Activated T-helper 1 cell treated with anti-CD3 and anti-CD28 coated beads, Interleukin-12 subunit alpha, Interleukin-12 subunit beta, Interleukin-2, Interleukin-4 antibody, amounts not matched to agents 30 ng/mL and 10 ng/mL and 1 ng/mL, durations not matched to agents 14 hours and 24 hours and 36 hours (primary cell): ENCODE measurements at regions not wholly inside any gene's neighbourhood (a gene's known extent, or its start where the extent isn't known, plus 50 kb on each side); places are given as distances from the start of the nearest gene placed in this dataset.

Experiments used
- DNase-seq: peaks from one replicate; pipeline ENCODE4 v3.0.0; 2021; ENCODE audit warnings: low spot score
- H3K27ac Mint-ChIP-seq: one replicate; pipeline ENCODE4 v1.8.0; 2021; ENCODE audit warnings: mild to moderate bottlenecking, mixed read lengths
- H3K27me3 Mint-ChIP-seq: one replicate; pipeline ENCODE4 v1.8.0; 2022; ENCODE audit warnings: mild to moderate bottlenecking, moderate library complexity, mixed read lengths; ENCODE audit not compliant: insufficient read depth
- H3K36me3 Mint-ChIP-seq: one replicate; pipeline ENCODE4 v1.8.0; 2021; ENCODE audit warnings: low read depth, mixed read lengths
- H3K4me1 Mint-ChIP-seq: one replicate; pipeline ENCODE4 v1.8.0; 2021; ENCODE audit warnings: low read depth, mixed read lengths
- H3K4me3 Mint-ChIP-seq: one replicate; pipeline ENCODE4 v1.8.0; 2021; ENCODE audit warnings: mild to moderate bottlenecking, moderate library complexity, mixed read lengths
- H3K9me3 Mint-ChIP-seq: one replicate; pipeline ENCODE4 v1.8.0; 2021; ENCODE audit warnings: mixed read lengths
- intact Hi-C: fragments of 100-400 bp; cut with micrococcal nuclease; formaldehyde crosslinking; loops from one replicate; pipeline ENCODE4 v1.15.1; 2024

DNA sequence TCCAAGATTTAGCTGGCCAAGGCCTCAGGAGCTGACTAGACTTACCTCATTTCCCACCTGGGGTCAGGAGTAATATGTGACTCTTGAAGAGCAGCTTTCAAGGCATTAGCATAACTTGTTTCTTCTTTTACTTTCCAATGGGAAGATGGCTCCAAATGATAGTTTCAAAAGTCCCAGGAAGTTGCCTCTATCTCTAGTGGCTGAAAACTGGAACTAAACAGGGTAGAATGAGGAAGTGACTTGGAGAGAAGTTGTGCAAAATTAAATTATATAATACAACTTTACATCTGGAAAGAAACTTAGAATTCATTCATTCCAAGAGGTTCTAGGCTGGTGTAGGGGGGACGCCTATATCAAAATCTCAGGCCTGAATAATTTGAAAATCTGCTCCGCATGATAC is 250.1 kb upstream of the FMN2 start:
- Mint-ChIP-seq H3K4me3 (no peak overlapping the region), H3K27ac (no peak overlapping the region), H3K27me3 (no peaks in the 10 kb centered on the region), H3K36me3 (no peaks in the 10 kb centered on the region), H3K9me3 (no peaks in the 10 kb centered on the region), H3K4me1 (no peaks in the 10 kb centered on the region)
- no peak for DNase-seq
- intact Hi-C loops: no loop called here

DNA sequence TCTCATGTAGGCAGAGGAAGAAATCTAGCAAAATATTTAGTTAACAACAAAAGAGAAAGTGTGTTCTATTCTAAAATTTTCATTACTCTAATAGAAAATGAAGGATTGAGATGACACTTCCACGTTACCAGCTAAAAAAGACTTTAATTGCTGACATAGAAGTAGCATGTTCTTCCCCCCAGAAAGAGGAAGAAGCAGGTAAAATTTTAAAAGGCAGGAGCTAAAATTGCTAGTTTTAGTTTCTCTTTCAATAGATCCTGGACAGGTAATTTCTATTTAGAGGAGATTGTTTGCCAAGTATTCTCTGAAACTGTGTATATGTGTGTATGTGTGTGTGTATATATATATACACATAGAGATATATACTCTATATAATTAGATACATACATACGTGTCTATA is 248.1 kb upstream of the FMN2 start:
- DNase-seq: no peak
- H3K27ac Mint-ChIP-seq: no peak overlapping the region
- H3K9me3 Mint-ChIP-seq: no peaks in the 10 kb centered on the region
- H3K27me3 Mint-ChIP-seq: no peaks in the 10 kb centered on the region
- no peaks in the 10 kb centered on the region for H3K4me1 Mint-ChIP-seq
- no peaks in the 10 kb centered on the region for H3K36me3 Mint-ChIP-seq
- intact Hi-C loops: no loop called here
- H3K4me3 Mint-ChIP-seq: no peak overlapping the region

DNA sequence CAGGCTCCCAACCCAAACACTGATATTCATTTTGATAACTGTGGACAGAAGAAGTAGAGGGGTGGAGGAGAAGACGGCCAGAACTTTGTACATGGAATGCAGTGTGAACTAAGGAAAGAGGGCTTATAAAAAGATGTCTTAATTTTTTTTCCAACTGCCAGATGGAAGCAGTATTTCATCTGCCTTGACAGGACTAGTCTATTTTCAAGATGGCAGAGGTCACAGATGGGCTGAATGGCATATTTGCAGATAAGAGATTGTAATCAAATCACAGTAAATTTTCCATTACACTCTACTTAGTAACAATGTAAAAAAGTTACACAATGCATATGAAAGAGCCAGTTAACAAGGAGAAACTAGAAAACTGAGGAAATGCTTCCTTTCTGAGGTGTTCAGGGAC is 246.8 kb upstream of the FMN2 start:
- no peaks in the 10 kb centered on the region for H3K4me1 Mint-ChIP-seq
- no peaks in the 10 kb centered on the region for H3K36me3 Mint-ChIP-seq
- H3K27me3 Mint-ChIP-seq: no peaks in the 10 kb centered on the region
- H3K4me3 Mint-ChIP-seq: no peak overlapping the region
- H3K9me3 Mint-ChIP-seq: no peaks in the 10 kb centered on the region
- no peak for DNase-seq
- H3K27ac Mint-ChIP-seq: no peak overlapping the region
- intact Hi-C loops: no loop called here

DNA sequence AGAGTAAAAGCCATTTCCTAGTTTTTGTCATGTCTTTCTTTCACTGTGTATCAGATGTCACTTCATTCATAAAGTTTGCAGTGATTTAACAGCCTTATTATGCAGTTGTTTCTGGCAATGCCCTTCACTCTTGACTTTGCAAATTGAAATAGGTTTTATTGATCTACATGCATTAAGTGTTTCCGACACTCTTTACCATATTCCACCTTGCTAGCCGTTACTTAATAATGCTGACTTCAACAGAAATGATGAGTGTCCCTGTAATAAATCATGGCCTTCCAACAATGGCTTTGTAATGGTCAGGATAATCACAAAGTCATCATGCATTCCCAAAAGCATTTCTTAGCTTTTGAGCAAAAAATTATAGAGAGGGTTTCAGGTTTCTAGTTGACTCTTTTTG is 236.8 kb upstream of the FMN2 start:
- no peaks in the 10 kb centered on the region for H3K4me1 Mint-ChIP-seq
- no peak overlapping the region for H3K4me3 Mint-ChIP-seq
- H3K27ac Mint-ChIP-seq: no peak overlapping the region
- no peaks in the 10 kb centered on the region for H3K36me3 Mint-ChIP-seq
- intact Hi-C loops: no loop called here
- no peak for DNase-seq
- H3K9me3 Mint-ChIP-seq: peaks cover 9% of the 10 kb centered on the region
- no peaks in the 10 kb centered on the region for H3K27me3 Mint-ChIP-seq

DNA sequence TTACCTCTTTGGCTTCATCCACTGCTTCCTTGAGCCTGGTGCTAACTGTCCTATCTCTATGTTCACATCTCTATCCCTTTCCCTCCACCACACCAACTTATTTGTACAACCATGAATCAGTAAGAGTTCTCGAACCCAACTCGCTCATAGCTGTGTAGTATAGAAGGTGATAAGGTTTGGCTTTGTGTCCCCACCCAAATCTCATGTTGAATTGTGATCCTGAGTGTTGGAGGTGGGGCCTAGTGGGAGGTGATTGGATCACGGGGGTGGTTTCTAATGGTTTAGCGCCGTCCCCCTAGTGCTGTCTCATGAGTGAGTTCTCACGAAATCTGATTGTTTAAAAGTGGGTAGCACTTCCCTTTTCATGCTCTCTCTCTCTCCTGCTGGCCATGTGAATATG is 235.6 kb upstream of the FMN2 start:
- peaks cover 9% of the 10 kb centered on the region for H3K9me3 Mint-ChIP-seq
- no peaks in the 10 kb centered on the region for H3K4me1 Mint-ChIP-seq

DNA sequence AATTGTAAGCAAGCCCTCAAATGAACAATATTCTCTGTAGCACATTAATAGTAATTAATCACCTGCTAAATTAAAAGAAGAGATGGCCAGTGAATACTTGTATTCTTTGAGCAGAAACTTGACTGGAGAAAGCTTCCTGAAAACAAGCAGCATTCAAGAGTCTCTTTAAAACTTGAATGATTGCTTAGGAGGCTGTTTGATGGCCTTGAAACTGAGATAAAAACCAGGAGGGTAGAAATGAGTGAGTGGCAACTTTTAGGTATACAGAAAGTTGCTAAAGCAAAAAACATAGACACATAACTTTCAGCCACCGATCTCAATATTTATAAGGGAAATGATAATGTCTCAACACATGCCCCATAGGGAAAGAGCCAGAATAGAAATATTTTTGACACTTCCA is 234.8 kb upstream of the FMN2 start:
- H3K4me3 Mint-ChIP-seq: no peak overlapping the region
- H3K9me3 Mint-ChIP-seq: peaks cover 9% of the 10 kb centered on the region
- H3K27me3 Mint-ChIP-seq: no peaks in the 10 kb centered on the region
- no peaks in the 10 kb centered on the region for H3K36me3 Mint-ChIP-seq
- H3K27ac Mint-ChIP-seq: no peak overlapping the region
- no peaks in the 10 kb centered on the region for H3K4me1 Mint-ChIP-seq
- DNase-seq: no peak
- intact Hi-C loops: no loop called here

More for the DNA sequence above, 235.6 kb upstream of the FMN2 start:
- H3K36me3 Mint-ChIP-seq: no peaks in the 10 kb centered on the region
- no peak overlapping the region for H3K27ac Mint-ChIP-seq
- intact Hi-C loops: no loop called here
- DNase-seq: no peak
- H3K27me3 Mint-ChIP-seq: no peaks in the 10 kb centered on the region
- no peak overlapping the region for H3K4me3 Mint-ChIP-seq

DNA sequence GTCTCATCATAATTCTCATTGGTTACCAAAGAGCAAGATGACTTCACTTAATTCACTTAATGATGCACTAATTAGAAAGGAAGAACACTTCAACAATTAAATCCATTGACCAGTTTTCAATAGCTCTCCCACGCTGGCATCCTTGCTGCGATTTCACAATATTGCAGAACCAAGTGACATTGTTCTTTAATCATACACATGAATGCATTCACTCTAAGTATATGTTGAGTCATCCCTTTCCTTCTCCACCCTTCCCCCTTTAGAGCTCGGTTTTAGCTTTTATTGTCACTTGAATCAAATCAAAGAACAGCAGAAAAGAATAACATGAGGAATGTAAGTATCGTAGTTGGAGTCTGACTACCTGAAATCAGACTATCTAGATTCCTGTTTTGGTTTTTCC is 233.6 kb upstream of the FMN2 start:
- DNase-seq: no peak
- Mint-ChIP-seq H3K4me1 (no peaks in the 10 kb centered on the region), H3K4me3 (no peak overlapping the region), H3K27ac (no peak overlapping the region), H3K36me3 (no peaks in the 10 kb centered on the region), H3K27me3 (no peaks in the 10 kb centered on the region), H3K9me3 (peaks cover 9% of the 10 kb centered on the region)
- intact Hi-C loops: no loop called here

DNA sequence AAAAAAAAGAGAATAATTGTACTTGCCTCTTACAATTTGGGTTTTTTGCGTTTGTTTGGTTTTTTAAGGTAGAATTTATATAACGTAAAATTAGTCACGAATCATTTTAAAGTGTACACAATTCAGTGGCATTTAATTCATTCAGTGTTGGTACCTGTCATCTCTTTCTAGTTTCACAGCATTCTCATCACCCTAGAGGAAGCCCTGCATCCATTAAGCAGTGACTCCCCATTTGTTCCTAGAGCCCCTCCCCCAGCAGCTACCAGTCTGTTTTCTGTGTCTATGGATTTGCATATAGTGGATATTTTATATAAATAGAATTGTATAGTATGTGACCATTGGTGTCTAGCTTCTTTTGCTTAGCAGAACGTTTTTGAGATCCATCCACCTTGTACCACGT is 233.2 kb upstream of the FMN2 start:
- H3K36me3 Mint-ChIP-seq: no peaks in the 10 kb centered on the region
- H3K4me3 Mint-ChIP-seq: no peak overlapping the region
- peaks cover 9% of the 10 kb centered on the region for H3K9me3 Mint-ChIP-seq
- H3K27ac Mint-ChIP-seq: no peak overlapping the region
- H3K4me1 Mint-ChIP-seq: no peaks in the 10 kb centered on the region
- intact Hi-C loops: no loop called here
- no peaks in the 10 kb centered on the region for H3K27me3 Mint-ChIP-seq
- DNase-seq: no peak

DNA sequence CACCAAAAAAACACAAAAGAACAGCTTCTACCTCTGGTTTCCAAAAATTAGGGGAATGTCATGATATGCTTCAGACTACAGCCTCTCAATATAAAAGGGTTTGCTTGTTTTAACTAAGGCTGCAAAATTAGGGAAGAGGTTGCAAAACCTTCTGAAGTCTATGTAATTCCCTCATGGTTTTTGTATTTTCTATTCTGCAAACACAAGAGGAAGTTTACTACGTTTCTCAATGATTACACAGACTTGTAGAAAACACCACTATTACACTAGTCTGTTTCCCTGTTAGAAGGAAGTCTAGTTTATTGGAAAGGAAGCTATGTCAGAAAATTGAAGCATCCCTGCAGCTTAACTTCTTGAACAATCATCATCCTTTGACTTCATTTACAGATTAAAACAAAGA is 229.7 kb upstream of the FMN2 start:
- Mint-ChIP-seq H3K4me3 (no peak overlapping the region), H3K27me3 (no peaks in the 10 kb centered on the region), H3K36me3 (no peaks in the 10 kb centered on the region), H3K27ac (no peak overlapping the region), H3K9me3 (peaks cover 3% of the 10 kb centered on the region), H3K4me1 (no peaks in the 10 kb centered on the region)
- DNase-seq: no peak
- intact Hi-C loops: no loop called here

DNA sequence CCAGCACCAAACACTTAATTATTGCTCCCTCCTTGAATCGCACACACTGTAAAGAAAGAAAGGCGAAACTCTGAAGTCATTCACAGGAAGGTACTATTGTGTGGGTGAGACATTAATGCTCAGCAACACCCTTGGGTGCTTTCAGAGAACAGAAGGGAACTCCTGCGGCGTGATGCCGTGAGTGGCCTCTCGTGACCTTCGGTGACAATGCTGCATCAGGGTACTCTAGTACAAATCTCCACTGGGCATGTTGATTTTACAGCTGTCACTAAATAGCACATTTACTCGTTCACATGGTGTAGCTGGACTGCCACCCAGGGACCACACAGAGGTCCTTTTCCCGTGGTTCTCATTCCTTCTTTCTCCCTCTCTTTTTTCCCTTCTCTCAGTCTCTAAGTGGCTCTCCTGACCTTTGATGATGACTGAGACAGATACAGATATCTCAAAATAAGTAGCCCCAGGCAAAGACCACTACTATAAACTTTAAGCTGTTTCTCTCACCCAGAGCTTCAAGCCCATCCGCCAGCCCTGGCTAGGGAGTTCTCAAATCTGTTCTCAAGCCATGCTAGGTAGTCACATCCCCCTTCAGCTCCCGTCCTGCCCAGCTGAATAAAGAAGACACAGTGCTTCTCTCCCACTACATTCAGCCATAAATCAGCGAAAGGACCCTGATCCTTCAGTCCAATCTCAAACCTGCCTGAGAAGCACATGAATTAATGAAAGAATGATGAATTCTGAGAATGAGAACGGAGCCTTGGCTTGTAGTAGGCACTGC is 223.4 kb upstream of the FMN2 start:
- DNase-seq: no peak
- intact Hi-C loops: no loop called here
- no peaks in the 10 kb centered on the region for H3K9me3 Mint-ChIP-seq
- H3K36me3 Mint-ChIP-seq: no peaks in the 10 kb centered on the region
- no peak overlapping the region for H3K27ac Mint-ChIP-seq
- H3K4me3 Mint-ChIP-seq: no peak overlapping the region
- no peaks in the 10 kb centered on the region for H3K4me1 Mint-ChIP-seq
- H3K27me3 Mint-ChIP-seq: no peaks in the 10 kb centered on the region

DNA sequence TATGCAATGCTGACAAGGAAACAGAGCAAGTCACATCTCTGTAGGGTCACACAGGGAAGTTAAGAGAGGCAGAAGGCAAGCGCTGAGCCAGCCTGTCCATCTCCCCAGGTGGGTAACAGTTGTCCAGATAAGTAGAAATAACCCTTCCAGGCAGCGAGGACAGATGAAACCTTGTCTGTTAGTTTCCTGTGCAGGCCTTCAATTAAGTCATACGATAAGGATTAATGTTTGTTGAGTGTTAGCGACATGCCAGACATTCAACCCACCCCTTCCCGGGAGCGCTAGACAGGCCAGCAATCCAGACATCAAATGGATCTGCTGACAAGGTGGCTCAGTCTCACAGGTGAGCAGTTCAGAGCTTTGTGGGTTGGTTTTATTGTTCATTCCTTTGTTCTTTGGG is 221.5 kb upstream of the FMN2 start:
- Mint-ChIP-seq H3K4me1 (no peaks in the 10 kb centered on the region), H3K4me3 (no peak overlapping the region), H3K27me3 (no peaks in the 10 kb centered on the region), H3K9me3 (no peaks in the 10 kb centered on the region), H3K36me3 (no peaks in the 10 kb centered on the region), H3K27ac (no peak overlapping the region)
- no peak for DNase-seq
- intact Hi-C loops: no loop called here

DNA sequence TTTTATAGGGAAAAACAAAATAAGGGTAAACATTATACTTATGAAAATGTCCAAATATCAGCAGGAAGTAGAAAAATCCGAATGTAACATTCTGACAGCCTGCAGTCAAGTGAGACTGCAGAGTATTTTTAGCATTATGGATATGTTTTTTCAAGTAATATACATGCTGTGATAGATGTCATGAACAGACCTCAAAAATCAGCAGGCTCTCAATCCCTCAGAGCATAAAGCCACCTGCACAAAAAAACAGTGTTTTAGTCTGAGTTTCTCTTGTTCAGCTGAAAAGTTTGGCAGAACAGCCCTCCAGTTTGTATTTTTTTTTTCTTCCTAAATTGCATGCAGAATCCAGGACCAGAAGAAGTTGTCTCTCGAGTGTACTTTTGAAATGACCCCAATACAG is 219.1 kb upstream of the FMN2 start:
- Mint-ChIP-seq H3K36me3 (no peaks in the 10 kb centered on the region), H3K9me3 (no peaks in the 10 kb centered on the region)
- intact Hi-C loops: no loop called here

DNA sequence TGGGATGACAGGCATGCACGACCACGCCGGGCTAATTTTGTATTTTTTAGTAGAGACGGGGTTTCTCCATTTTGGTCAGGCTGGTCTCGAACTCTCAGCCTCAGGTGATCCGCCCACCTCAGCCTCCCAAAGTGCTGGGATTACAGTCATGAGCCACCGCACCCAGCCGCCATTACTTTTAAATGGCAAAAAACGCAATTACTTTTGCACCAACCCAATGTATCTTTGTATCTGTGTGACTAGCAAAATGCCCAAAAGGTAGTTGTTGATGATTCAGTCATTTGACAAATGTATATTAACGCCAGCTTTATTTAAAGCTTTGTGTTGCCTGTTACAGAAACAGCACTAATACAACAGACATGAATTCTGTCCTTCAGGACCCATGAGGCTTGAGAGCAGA is 216.9 kb upstream of the FMN2 start:
- no peak for DNase-seq

More for the DNA sequence above, 219.1 kb upstream of the FMN2 start:
- H3K27ac Mint-ChIP-seq: no peak overlapping the region
- H3K27me3 Mint-ChIP-seq: no peaks in the 10 kb centered on the region
- H3K4me3 Mint-ChIP-seq: no peak overlapping the region
- DNase-seq: no peak
- no peaks in the 10 kb centered on the region for H3K4me1 Mint-ChIP-seq

More for the DNA sequence above, 216.9 kb upstream of the FMN2 start:
- Mint-ChIP-seq H3K4me3 (no peak overlapping the region), H3K36me3 (no peaks in the 10 kb centered on the region), H3K27me3 (no peaks in the 10 kb centered on the region), H3K27ac (no peak overlapping the region), H3K9me3 (no peaks in the 10 kb centered on the region), H3K4me1 (no peaks in the 10 kb centered on the region)
- intact Hi-C loops: no loop called here
